NB4 (cell line): ENCODE measurements at regions not wholly inside any gene's neighbourhood (a gene's known extent, or its start where the extent isn't known, plus 50 kb on each side); places are given as distances from the start of the nearest gene placed in this dataset.

ENCODE experiments used
- CTCF ChIP-seq: IDR thresholded peaks from one replicate; pipeline ENCODE4 v1.5.1; 2012; ENCODE audit warnings: low read depth, low read length
- MYC ChIP-seq: IDR thresholded peaks from 2 replicates; pipeline ENCODE4 v1.6.1; 2011; ENCODE audit warnings: low read depth, low read length
- POLR2A ChIP-seq: IDR thresholded peaks from 2 replicates; pipeline ENCODE4 v1.6.1; 2011; ENCODE audit warnings: mild to moderate bottlenecking; ENCODE audit not compliant: insufficient read length; ENCODE audit errors: extremely low read depth

GRCh38 chr5:117837786-117838185 lies 1150.6 kb downstream of the DTWD2 start:
- TF ChIP-seq CTCF (no peak), MYC (no peak), POLR2A (no peak)
